ENCODE measurements at regions not wholly inside any gene's neighbourhood (a gene's known extent, or its start where the extent isn't known, plus 50 kb on each side); places are given as distances from the start of the nearest gene placed in this dataset.
"Not testable (repeated sequence)": the region's sequence is repeated elsewhere in the genome, so short reads cannot be mapped to it uniquely, and the experiment has no call there.

DNA sequence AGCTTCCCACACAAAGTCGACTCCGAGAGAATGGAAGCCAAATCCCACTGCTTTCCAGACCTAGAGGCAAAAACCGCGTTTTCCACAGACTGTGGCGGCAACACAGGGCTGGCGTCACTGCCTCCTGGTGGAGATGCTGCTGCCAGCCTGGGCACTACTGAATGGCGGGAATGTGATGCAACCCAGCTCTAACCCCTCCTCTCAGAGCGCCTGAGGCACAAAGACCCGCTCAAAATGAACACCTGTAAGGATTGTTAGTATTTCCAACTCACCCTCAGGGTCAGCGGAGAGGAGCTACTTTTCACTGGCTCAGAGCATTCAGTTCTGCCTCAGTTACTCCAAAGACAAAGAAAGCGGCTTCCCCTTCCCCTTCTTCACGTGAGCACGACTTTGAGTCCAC, 548.0 kb upstream of the SALL3 start:
- DNase-seq (ENCODE audit: low read depth), result no peak
- TF ChIP-seq, protein P1, sequence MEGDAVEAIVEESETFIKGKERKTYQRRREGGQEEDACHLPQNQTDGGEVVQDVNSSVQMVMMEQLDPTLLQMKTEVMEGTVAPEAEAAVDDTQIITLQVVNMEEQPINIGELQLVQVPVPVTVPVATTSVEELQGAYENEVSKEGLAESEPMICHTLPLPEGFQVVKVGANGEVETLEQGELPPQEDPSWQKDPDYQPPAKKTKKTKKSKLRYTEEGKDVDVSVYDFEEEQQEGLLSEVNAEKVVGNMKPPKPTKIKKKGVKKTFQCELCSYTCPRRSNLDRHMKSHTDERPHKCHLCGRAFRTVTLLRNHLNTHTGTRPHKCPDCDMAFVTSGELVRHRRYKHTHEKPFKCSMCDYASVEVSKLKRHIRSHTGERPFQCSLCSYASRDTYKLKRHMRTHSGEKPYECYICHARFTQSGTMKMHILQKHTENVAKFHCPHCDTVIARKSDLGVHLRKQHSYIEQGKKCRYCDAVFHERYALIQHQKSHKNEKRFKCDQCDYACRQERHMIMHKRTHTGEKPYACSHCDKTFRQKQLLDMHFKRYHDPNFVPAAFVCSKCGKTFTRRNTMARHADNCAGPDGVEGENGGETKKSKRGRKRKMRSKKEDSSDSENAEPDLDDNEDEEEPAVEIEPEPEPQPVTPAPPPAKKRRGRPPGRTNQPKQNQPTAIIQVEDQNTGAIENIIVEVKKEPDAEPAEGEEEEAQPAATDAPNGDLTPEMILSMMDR (conservative IDR thresholded peaks at IDR 0.05; ENCODE audit: low read depth, low read length), result no peak
- H3K4me3 ChIP-seq (ENCODE audit: low read depth, low read length), result no peak overlapping the region

DNA sequence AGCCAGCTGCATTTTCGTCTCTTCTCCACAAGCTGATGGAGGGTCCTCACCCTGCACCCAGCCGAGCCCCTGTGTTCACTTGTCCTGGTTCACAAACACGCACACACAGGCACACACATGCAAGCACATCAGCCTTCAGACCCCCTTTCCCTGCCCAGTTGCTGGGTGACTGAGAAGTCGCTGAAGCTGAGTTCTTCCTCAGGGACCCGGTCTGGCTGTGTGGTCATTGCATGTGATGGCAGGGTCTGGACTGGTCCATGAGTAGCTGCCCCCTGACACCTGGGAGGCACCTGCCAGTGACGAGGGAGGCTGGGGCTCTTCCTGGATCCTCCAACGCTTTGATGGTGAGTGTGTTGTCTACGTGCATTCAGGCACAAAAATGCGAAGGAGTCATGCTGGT, 546.1 kb upstream of the SALL3 start:
- DNase-seq (ENCODE audit: low read depth), result no peak
- no peak overlapping the region for H3K4me3 ChIP-seq (ENCODE audit: low read depth, low read length)
- TF ChIP-seq, protein P1 (conservative IDR thresholded peaks at IDR 0.05; ENCODE audit: low read depth, low read length), result no peak

DNA sequence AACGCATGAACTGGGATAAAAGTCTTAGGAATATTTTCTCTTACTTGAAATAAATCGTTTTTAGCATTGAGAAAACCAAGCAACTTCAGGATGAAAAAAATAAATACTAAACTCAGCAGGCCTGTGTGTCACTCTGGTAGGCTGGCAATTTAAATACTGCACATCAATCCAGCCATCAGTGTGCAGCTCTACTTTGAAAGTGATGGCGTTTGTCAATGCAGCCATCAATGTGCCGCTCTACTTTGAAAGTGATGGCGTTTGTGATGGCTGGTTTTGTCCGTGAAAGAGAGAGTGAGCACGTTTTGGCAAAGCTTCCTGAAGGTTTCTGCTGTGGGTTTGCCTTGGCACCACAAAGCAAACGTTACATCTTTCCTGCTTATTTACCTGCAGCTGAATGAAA, 543.5 kb upstream of the SALL3 start:
- TF ChIP-seq, protein P1 (conservative IDR thresholded peaks at IDR 0.05; ENCODE audit: low read depth, low read length), result no peak

DNA sequence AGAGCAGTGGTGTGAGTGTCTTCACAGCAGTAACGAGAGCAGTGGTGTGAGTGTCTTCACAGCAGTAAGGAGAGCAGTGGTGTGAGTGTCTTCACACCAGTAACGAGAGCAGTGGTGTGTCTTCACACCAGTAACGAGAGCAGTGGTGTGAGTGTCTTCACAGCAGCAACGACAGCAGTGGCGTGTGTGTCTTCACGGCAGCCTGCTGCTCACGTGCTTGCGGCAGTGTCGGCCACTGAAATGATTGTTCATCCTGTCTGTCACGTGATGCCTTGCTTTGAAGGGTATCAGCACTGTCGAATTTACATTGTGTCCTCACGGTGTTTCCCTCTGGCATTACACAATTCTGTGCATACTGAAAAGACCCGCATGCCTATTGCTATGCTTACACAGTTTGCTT, 541.4 kb upstream of the SALL3 start:
- DNase-seq (ENCODE audit: low read depth), result not testable (repeated sequence)

More for the DNA sequence above, 543.5 kb upstream of the SALL3 start:
- DNase-seq (ENCODE audit: low read depth), result no peak
- no peak overlapping the region for H3K4me3 ChIP-seq (ENCODE audit: low read depth, low read length)

DNA sequence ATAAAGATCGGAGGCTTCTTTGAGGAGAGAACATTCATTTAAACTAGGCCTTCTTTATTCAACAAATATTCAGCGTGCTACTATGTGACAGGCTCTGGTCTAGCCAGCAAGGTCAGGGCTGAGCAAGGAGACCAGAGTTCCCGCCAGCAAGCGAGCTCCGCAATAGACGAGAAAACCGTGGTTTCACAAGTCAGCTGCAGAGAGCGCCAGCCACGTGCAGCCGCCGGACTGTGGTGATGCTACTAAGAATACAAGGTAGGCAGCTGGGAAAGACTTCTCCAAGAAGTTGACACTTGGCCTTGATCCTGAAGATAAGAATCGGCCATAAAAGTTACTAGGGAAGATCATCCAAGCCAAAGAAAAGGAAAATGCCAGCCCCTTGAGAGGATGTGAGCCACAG, 533.7 kb upstream of the SALL3 start:
- no peak for DNase-seq (ENCODE audit: low read depth)
- TF ChIP-seq, protein P1 (conservative IDR thresholded peaks at IDR 0.05; ENCODE audit: low read depth, low read length), result no peak

More for the DNA sequence above, 541.4 kb upstream of the SALL3 start:
- H3K4me3 ChIP-seq (ENCODE audit: low read depth, low read length), result not testable (repeated sequence)

DNA sequence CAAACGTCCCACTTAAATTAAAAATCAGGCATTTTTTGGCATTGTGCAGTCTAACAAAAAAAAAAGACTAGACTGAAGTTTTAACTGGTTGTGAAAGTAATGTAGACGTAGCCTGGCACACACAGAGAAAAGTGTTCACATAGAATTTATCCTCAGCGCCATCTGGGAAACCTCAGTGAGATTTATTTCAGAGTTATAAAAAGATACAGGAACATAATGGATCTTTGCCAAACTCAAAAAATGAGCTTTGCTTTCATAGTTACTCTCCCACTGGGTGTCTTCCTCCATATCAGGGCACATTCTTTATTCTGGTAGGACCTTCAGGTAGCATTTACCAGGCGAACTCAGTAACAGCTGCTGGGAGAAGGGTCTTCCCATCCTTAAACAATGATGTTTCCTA, 532.4 kb upstream of the SALL3 start:
- TF ChIP-seq, protein P1 (conservative IDR thresholded peaks at IDR 0.05; ENCODE audit: low read depth, low read length), result no peak
- H3K4me3 ChIP-seq (ENCODE audit: low read depth, low read length), result no peak overlapping the region
- no peak for DNase-seq (ENCODE audit: low read depth)

More for the DNA sequence above, 533.7 kb upstream of the SALL3 start:
- H3K4me3 ChIP-seq (ENCODE audit: low read depth, low read length), result no peak overlapping the region

DNA sequence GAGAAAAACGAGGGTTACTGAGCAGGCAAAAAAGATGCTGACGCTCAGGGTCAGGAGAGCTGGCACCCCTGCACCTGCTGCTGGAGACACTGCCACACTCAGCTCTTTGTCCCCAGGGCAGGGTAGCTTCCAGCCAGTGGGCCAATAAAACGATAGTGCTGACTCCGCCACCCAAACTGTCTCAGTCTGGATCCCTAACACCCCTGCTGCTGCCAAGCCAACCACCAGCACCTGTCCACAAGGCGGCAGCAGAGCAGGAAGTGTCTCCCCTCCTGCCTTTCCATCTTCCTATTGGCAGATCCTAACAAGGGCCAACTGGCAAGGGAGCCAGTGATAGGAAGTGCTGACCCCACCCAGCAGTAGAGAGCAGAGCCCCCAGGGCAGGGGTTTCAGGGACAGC, 531.5 kb upstream of the SALL3 start:
- no peak overlapping the region for H3K4me3 ChIP-seq (ENCODE audit: low read depth, low read length)
- TF ChIP-seq, protein P1 (conservative IDR thresholded peaks at IDR 0.05; ENCODE audit: low read depth, low read length), result no peak
- DNase-seq (ENCODE audit: low read depth), result no peak

DNA sequence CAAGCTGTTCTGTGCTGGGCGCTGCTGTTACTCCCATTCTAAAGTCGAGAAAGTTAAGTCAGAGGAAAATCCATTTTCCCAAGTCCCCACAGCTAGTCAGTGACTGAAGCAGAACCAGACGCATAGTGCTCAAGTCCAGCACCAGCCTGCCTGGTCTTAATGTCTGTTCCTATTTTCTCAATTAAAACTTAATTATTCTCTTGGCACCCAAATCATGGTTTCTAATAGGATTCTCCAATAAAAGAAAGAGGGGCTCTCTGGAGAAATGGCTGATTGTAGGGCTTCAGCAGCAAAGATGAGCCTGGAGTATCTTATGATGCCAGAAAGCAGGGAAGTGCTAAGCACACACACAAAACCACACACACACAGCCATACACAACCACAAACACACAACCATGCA, 531.0 kb upstream of the SALL3 start:
- DNase-seq (ENCODE audit: low read depth), result no peak
- H3K4me3 ChIP-seq (ENCODE audit: low read depth, low read length), result no peak overlapping the region
- TF ChIP-seq, protein P1 (conservative IDR thresholded peaks at IDR 0.05; ENCODE audit: low read depth, low read length), result no peak
